Gastroesophageal sphincter (tissue), 3 donors: ENCODE measurements at regions not wholly inside any gene's neighbourhood (a gene's known extent, or its start where the extent isn't known, plus 50 kb on each side); places are given as distances from the start of the nearest gene placed in this dataset.

Source experiments
- EP300 ChIP-seq: sonication (generic); formaldehyde crosslinking; IDR thresholded peaks from one replicate; pipeline ENCODE4 v1.6.1; 2017; ENCODE audit warnings: antibody characterized with exemption, mild to moderate bottlenecking
- POLR2A ChIP-seq, 2 donors: fragments of 450-650 bp; IDR thresholded peaks; one replicate each; pipeline ENCODE4 v1.6.1; 2017; ENCODE audit warnings: antibody characterized with exemption in 2 of 2, mild to moderate bottlenecking in 2 of 2, moderate library complexity in 1 of 2
- POLR2AphosphoS5 ChIP-seq: sonication (generic); formaldehyde crosslinking; IDR thresholded peaks from one replicate; pipeline ENCODE4 v1.6.1; 2017; ENCODE audit warnings: antibody characterized with exemption
- TF ChIP-seq, protein P1 (sequence below), 4 experiments: fragments of 200-600 bp in 2 of 4; fragments of 450-650 bp in 2 of 4; sonication (generic) in 1 of 4; IDR thresholded peaks; one replicate each; pipeline ENCODE4 v1.5.1; 2017 to 2019; ENCODE audit warnings: antibody characterized with exemption in 4 of 4, mild to moderate bottlenecking in 2 of 4, moderate library complexity in 2 of 4

DNA sequence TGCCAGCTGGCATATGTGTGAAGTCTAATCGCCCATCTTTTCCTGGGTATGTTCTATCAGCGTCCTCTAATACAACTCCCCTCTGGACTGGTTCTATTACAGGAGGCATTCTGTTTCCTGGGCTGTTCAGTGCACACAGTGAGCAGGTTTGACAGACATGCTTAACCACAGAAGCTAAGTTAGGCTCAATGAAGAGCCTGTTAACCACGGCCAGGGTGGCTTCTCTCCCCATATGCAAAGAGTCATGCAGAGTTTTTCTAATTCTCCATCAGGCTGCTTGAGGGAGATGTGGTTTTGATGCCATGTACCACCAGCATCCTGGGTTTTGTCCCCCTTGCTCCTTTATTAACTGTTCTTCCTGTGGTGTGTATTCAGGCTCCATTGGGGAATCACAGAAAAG, 57.2 kb upstream of the ALOX12 start:
- TF ChIP-seq, protein P1, sequence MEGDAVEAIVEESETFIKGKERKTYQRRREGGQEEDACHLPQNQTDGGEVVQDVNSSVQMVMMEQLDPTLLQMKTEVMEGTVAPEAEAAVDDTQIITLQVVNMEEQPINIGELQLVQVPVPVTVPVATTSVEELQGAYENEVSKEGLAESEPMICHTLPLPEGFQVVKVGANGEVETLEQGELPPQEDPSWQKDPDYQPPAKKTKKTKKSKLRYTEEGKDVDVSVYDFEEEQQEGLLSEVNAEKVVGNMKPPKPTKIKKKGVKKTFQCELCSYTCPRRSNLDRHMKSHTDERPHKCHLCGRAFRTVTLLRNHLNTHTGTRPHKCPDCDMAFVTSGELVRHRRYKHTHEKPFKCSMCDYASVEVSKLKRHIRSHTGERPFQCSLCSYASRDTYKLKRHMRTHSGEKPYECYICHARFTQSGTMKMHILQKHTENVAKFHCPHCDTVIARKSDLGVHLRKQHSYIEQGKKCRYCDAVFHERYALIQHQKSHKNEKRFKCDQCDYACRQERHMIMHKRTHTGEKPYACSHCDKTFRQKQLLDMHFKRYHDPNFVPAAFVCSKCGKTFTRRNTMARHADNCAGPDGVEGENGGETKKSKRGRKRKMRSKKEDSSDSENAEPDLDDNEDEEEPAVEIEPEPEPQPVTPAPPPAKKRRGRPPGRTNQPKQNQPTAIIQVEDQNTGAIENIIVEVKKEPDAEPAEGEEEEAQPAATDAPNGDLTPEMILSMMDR (IDR thresholded peaks at IDR 0.05) = no peak
- TF ChIP-seq POLR2AphosphoS5 (no peak), POLR2A (IDR thresholded peaks at IDR 0.05) (no peak), EP300 (no peak)
